Motor neuron (in vitro differentiated cells): ENCODE measurements at regions not wholly inside any gene's neighbourhood (a gene's known extent, or its start where the extent isn't known, plus 50 kb on each side); places are given as distances from the start of the nearest gene placed in this dataset.

Experiments used
- ATAC-seq, 8 experiments: fragments of 200-7000 bp; cut with Tn5 transposase; replicated peaks in 6 of 8; 2 replicates each; pipeline ENCODE4 v1.8.0; 2021; ENCODE audit warnings: mild to moderate bottlenecking in 8 of 8, moderate library complexity in 8 of 8
- H3K27ac ChIP-seq, 2 donors: fragments of 250-450 bp; sonication (Bioruptor Pico); 2 replicates each; pipeline ENCODE4 v1.9.0; 2021; ENCODE audit warnings: antibody characterized with exemption in 2 of 2, mild to moderate bottlenecking in 2 of 2, moderate library complexity in 1 of 2
- H3K4me1 ChIP-seq, 2 donors: fragments of 250-450 bp; sonication (Bioruptor Pico); replicated peaks in 1 of 2; 2 replicates each; pipeline ENCODE4 v1.6.1; 2021; ENCODE audit warnings: antibody characterized with exemption in 2 of 2, mild to moderate bottlenecking in 2 of 2, moderate library complexity in 1 of 2
- H3K4me3 ChIP-seq, 5 donors: fragments of 250-450 bp; sonication (Bioruptor Pico); 2 replicates each; pipeline ENCODE4 v1.9.0; 2021; ENCODE audit warnings: antibody characterized with exemption in 5 of 5, mild to moderate bottlenecking in 5 of 5, moderate library complexity in 4 of 5
- WGBS, 10 experiments: fragments of 450-650 bp; shearing (Covaris generic); methylation state at CpG; one replicate each; pipeline ENCODE4 v1.0.0; 2022; 5-methylcytosine and 5-hydroxymethylcytosine counted together
- in situ Hi-C, 9 experiments: fragments of 400-800 bp; cut with MboI; loops; one replicate each; pipeline ENCODE4 v1.15.0; 2021; ENCODE audit warnings: low sequenced_read_pairs in 9 of 9, low pct_unique_long_range_greater_than_20kb in 2 of 9; ENCODE audit not compliant: unreplicated experiment in 9 of 9

GRCh38 chr13:99140831-99141230, 59.8 kb upstream of the UBAC2 start:
- H3K4me1 ChIP-seq = no peaks in the 10 kb centered on the region
- 20 to 97% (median 86%) methylated on average over 1 to 6 of the region's 9 CpGs; no CpG with 5 or more reads in 1 of the 10 experiments for WGBS, 10 experiments
- no peak for ATAC-seq
- in situ Hi-C loops = no loop called here
- no peak overlapping the region for H3K4me3 ChIP-seq
- no peak overlapping the region for H3K27ac ChIP-seq

DNA sequence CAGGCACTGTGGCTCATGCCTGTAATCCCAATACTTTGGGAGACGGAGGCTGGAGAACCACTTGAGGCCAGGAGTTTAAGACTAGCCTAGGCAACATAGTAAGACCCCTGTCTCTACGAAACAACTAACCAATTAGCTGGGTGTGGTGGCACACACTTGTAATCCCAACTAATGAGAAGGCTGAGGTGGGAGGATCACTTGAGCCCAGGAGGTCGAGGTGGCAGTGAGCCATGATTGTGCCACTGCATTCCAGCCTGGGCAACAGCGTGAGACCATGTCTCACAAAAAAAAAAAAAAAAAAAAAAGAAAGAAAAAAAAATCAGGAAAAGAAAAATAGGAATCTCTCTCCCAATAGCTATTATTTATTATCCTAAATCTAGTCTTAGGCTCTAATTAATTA, 56.8 kb upstream of the UBAC2 start:
- in situ Hi-C loops = no loop called here
- Histone ChIP-seq H3K4me1 (no peaks in the 10 kb centered on the region), H3K4me3 (no peak overlapping the region), H3K27ac (no peak overlapping the region)
- ATAC-seq = no peak
- 42 to 93% (median 71%) methylated on average over 1 to 4 of the region's 4 CpGs for WGBS, 10 experiments

DNA sequence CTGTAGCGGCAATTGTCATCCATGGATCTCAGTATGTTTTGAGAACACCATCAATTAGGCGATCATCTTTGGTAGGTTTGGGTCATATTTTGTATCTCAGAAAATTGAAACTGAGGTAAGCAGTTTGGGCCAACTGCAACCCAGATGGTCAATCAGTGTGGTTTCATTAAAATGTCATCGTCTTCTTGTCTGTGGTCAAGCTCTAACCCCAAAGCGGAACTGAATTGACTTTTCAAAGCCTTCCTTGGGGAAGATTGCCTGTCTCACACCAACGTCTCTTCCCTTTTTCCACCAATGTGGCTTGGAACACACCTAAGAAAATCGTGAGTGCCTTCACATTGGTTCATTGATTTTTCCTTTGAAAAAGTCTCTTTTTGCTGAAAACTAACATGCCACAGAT, 56.3 kb upstream of the UBAC2 start:
- 37 to 100% (median 66%) methylated on average over 1 to 6 of the region's 6 CpGs for WGBS, 10 experiments
- ATAC-seq = no peak
- Histone ChIP-seq H3K27ac (no peak overlapping the region), H3K4me3 (no peak overlapping the region), H3K4me1 (no peaks in the 10 kb centered on the region)
- in situ Hi-C loops = no loop called here

- Histone ChIP-seq H3K4me3 (no peak overlapping the region), H3K4me1 (no peaks in the 10 kb centered on the region), H3K27ac (no peak overlapping the region)
- ATAC-seq = no peak
- in situ Hi-C loops = no loop called here
- 37 to 100% (median 56%) methylated on average over 1 to 4 of the region's 4 CpGs for WGBS, 10 experiments
Measured at GRCh38 chr13:99145461-99145860, 55.2 kb upstream of the UBAC2 start.

GRCh38 chr13:99150575-99151361, 49.9 kb upstream of the UBAC2 start:
- in situ Hi-C loops = loop anchor here in 1 of 9 experiments (25.0 kb wide), 1 partner anchor 88 kb away; no protein-coding TSS in a partner anchor
- no peaks in the 10 kb centered on the region for H3K4me1 ChIP-seq
- no peak overlapping the region for H3K4me3 ChIP-seq
- 0 to 100% (median 71%) methylated on average over 1 to 7 of the region's 7 CpGs for WGBS, 10 experiments
- H3K27ac ChIP-seq = no peak overlapping the region
- ATAC-seq = peak in 3 of 8 experiments; percentile 90 to 92 (median 91)
